ENCODE measurements at regions not wholly inside any gene's neighbourhood (a gene's known extent, or its start where the extent isn't known, plus 50 kb on each side); places are given as distances from the start of the nearest gene placed in this dataset.

GRCh38 chr5:108436696-108437095 is 54.8 kb upstream of the FBXL17 start:
- DNase-seq = no peak

- no peak for DNase-seq
Measured at GRCh38 chr5:108433600-108433999, 51.7 kb upstream of the FBXL17 start.

GRCh38 chr5:108432024-108432423 is 50.1 kb upstream of the FBXL17 start:
- no peak for DNase-seq
